SK-N-MC (cell line): ENCODE measurements at regions not wholly inside any gene's neighbourhood (a gene's known extent, or its start where the extent isn't known, plus 50 kb on each side); places are given as distances from the start of the nearest gene placed in this dataset.

Experiments used
- EZH2 ChIP-seq: fragments of 200-600 bp; sonication (generic); IDR thresholded peaks from one replicate; pipeline ENCODE4 v1.6.1; 2017; ENCODE audit warnings: antibody characterized with exemption
- FOXP2 ChIP-seq: optimal IDR thresholded peaks from 2 replicates; pipeline ENCODE3; 2011; ENCODE audit warnings: mild to moderate bottlenecking, moderate library complexity; ENCODE audit not compliant: insufficient read depth; ENCODE audit errors: extremely low read length, control extremely low read depth
- POLR2AphosphoS5 ChIP-seq: IDR thresholded peaks from 2 replicates; pipeline ENCODE4 v1.6.1; 2012; ENCODE audit warnings: mild to moderate bottlenecking, low read depth, low read length, borderline replicate concordance

DNA sequence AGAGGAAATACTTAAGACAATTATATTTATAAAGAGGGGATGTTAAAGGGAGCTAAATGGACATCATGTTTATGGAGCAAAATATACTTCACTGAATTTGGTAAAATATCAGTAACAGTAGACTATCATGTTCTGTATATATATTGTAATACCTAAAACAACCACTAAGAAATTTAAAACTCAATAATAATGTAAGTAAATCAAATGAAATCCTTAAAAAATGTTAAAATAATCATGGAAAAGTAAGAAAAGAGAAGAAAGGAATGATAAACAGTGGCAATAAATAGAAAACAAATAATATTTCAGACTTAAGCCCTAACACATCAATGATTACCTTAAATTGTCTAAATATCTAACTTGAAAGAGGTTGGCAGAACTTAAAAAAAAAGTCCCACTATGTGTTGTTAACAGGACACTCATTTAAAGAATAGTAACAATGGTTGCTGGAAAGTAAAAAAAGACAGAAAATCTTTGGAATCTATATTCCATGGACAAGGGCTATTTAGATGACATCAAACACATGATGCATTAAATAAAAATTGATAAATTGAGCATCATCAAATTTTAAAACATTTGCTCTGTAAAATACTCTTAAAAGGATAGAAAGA is 842.2 kb upstream of the MAP3K7 start:
- TF ChIP-seq POLR2AphosphoS5: no peak
- TF ChIP-seq EZH2: no peak
- TF ChIP-seq FOXP2: no peak
